Gastrocnemius medialis (tissue), 4 donors: ENCODE measurements at regions not wholly inside any gene's neighbourhood (a gene's known extent, or its start where the extent isn't known, plus 50 kb on each side); places are given as distances from the start of the nearest gene placed in this dataset.

Experiments used
- ATAC-seq, 2 donors: fragments of 150-250 bp; one replicate each; pipeline ENCODE4 v1.9.1; 2016
- DNase-seq, 2 donors: peaks; one replicate each; pipeline ENCODE4 v3.0.0-alpha.2; 2019
- H3K27ac ChIP-seq, 4 donors: fragments of 200-600 bp; sonication (generic); 1 replicate in 1 of 4; 2 replicates in 3 of 4; pipeline ENCODE4 v1.5.1; 2016 to 2018; ENCODE audit warnings: mild to moderate bottlenecking in 2 of 4, moderate library complexity in 1 of 4
- H3K27me3 ChIP-seq, 3 donors: fragments of 200-600 bp; sonication (generic) in 2 of 3; 1 replicate in 1 of 3; 2 replicates in 2 of 3; pipeline versions ENCODE4 v1.5.1 to v1.6.0; 2016 to 2019; ENCODE audit warnings: mild to moderate bottlenecking in 1 of 3, moderate library complexity in 1 of 3
- H3K36me3 ChIP-seq, 2 donors: fragments of 200-600 bp; sonication (generic) in 1 of 2; one replicate each; pipeline ENCODE4 v1.5.1; 2017 to 2018
- H3K4me1 ChIP-seq, 2 donors: fragments of 200-600 bp; sonication (generic) in 1 of 2; one replicate each; pipeline ENCODE4 v1.5.1; 2016 to 2017; ENCODE audit warnings: mild to moderate bottlenecking in 2 of 2
- H3K4me3 ChIP-seq, 4 donors: fragments of 200-600 bp; sonication (generic) in 3 of 4; 1 replicate in 1 of 4; 2 replicates in 3 of 4; pipeline ENCODE4 v1.5.1; 2016 to 2019; ENCODE audit warnings: mild to moderate bottlenecking in 2 of 4
- H3K9me3 ChIP-seq, 3 donors: fragments of 200-600 bp; sonication (generic) in 2 of 3; 1 replicate in 1 of 3; 2 replicates in 2 of 3; pipeline ENCODE4 v1.5.1; 2016 to 2019
- POLR2A ChIP-seq, 2 donors: fragments of 450-650 bp; IDR thresholded peaks; one replicate each; pipeline ENCODE4 v1.6.1; 2017; ENCODE audit warnings: antibody characterized with exemption in 2 of 2, mild to moderate bottlenecking in 2 of 2, moderate library complexity in 2 of 2
- in situ Hi-C, 4 donors: fragments of 200-750 bp; cut with MboI; loops; one replicate each; pipeline versions ENCODE4 v1.15.0 to v1.8.0; 2017; ENCODE audit warnings: low sequenced_read_pairs in 4 of 4
- intact Hi-C: fragments of 100-400 bp; cut with DNase I; formaldehyde crosslinking; loops from one replicate; pipeline ENCODE4 v1.15.1; 2023; ENCODE audit warnings: low total_unique reads
- TF ChIP-seq, protein P1 (sequence below), 5 experiments: fragments of 450-650 bp in 3 of 5; fragments of 200-600 bp in 2 of 5; sonication (generic) in 2 of 5; IDR thresholded peaks in 4 of 5; conservative IDR thresholded peaks in 1 of 5; 1 replicate in 4 of 5; 2 replicates in 1 of 5; pipeline ENCODE4 v1.5.1; 2016 to 2019; ENCODE audit warnings: antibody characterized with exemption in 5 of 5, mild to moderate bottlenecking in 3 of 5, moderate library complexity in 3 of 5

DNA sequence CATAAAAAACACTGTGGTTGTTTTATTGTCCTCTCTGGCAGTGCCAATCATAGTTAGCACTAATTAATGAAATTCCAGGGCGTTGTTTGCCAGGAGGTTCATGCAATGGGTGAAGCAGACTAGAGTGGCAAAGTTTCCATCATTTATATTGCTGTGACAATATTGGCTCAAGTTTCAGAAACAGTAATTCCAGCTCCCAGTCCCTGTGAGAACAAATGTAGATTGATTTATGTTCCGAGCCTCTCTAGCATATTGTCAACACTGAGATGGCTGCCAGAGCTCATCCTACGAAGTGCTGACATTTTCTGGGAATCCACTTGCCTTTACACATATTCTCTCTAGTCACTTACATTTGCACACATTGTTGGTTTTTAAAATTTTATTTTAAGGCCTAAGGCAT is 440.0 kb upstream of the IGFBP7 start:
- Histone ChIP-seq H3K4me1 (no peaks in the 10 kb centered on the region), H3K27me3 (no peaks in the 10 kb centered on the region), H3K9me3 (no peaks in the 10 kb centered on the region), H3K27ac (no peak overlapping the region), H3K4me3 (no peak overlapping the region), H3K36me3 (no peaks in the 10 kb centered on the region)
- TF ChIP-seq POLR2A (IDR thresholded peaks at IDR 0.05) = no peak
- TF ChIP-seq, protein P1, sequence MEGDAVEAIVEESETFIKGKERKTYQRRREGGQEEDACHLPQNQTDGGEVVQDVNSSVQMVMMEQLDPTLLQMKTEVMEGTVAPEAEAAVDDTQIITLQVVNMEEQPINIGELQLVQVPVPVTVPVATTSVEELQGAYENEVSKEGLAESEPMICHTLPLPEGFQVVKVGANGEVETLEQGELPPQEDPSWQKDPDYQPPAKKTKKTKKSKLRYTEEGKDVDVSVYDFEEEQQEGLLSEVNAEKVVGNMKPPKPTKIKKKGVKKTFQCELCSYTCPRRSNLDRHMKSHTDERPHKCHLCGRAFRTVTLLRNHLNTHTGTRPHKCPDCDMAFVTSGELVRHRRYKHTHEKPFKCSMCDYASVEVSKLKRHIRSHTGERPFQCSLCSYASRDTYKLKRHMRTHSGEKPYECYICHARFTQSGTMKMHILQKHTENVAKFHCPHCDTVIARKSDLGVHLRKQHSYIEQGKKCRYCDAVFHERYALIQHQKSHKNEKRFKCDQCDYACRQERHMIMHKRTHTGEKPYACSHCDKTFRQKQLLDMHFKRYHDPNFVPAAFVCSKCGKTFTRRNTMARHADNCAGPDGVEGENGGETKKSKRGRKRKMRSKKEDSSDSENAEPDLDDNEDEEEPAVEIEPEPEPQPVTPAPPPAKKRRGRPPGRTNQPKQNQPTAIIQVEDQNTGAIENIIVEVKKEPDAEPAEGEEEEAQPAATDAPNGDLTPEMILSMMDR (IDR thresholded peaks at IDR 0.05 in 4 of 5, conservative IDR thresholded peaks at IDR 0.05 in 1 of 5) = no peak
- intact Hi-C loops = no loop called here
- in situ Hi-C loops = no loop called here
- DNase-seq = no peak
- ATAC-seq = no peak

DNA sequence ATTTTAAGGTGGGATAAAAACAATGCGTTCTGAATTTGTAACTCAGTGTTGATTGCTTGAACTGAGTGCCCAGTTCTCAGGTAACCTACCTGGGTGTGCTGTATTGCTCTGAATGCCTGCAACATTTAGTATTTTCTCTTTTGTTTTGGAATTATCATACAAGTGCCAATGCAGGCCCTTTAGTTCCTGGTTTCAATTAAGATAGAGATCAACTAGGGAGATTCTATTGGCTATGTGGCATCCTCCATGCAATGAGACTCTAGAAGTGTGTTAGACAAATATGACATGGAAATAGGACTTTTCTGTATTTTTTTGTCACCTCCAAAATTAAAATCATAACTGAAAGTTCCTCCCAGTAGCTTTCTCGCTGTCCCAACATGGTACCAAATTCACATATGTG is 438.7 kb upstream of the IGFBP7 start:
- Histone ChIP-seq H3K4me1 (no peaks in the 10 kb centered on the region), H3K9me3 (no peaks in the 10 kb centered on the region), H3K27ac (no peak overlapping the region), H3K27me3 (no peaks in the 10 kb centered on the region), H3K36me3 (no peaks in the 10 kb centered on the region), H3K4me3 (no peak overlapping the region)
- intact Hi-C loops = no loop called here
- no peak for DNase-seq
- no peak for TF ChIP-seq POLR2A (IDR thresholded peaks at IDR 0.05)
- TF ChIP-seq, protein P1 (IDR thresholded peaks at IDR 0.05 in 4 of 5, conservative IDR thresholded peaks at IDR 0.05 in 1 of 5) = no peak
- no peak for ATAC-seq
- in situ Hi-C loops = no loop called here

DNA sequence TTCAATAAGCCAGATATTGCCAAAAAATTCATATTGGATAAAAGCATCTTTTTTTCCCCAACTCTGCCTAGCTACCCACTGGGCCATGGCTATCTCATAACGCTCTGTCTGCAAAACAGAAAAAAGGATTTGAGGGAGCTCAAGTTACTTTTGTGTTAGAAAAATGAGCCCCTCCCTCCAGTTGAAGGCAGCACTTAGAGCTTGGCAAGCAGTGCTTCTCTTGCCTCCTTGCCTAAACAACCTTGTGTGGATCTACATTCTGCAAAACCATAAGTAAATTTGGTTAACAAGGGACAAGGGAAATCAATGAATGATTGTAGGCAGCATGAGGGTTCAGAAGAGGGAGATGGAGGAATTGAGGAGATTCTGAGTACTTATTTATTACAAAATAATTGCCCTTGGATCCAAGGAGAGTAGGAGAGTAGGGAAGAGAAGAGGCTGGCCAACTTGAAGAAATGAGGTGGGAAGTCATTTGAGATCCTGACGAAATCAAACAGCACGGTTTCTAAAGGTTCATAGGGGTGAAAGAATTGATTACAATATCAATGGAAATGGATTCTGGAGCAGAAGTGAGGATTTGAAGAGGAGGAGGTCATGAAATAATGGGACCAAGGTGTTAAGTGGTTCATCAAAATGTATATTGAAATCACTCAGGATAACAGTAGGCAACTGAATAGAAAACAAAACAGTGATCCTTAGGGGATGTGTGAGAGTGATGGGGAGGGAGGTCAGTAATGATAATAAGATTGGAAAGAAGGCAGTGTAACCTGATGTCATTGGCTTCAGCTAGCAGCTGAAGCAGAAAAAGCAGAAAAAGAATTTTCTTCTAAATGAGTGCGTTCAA is 434.8 kb upstream of the IGFBP7 start:
- TF ChIP-seq POLR2A (IDR thresholded peaks at IDR 0.05) = no peak
- TF ChIP-seq, protein P1 (IDR thresholded peaks at IDR 0.05 in 4 of 5, conservative IDR thresholded peaks at IDR 0.05 in 1 of 5) = no peak
- Histone ChIP-seq H3K9me3 (no peaks in the 10 kb centered on the region), H3K4me1 (no peaks in the 10 kb centered on the region), H3K4me3 (no peak overlapping the region), H3K27ac (no peak overlapping the region), H3K36me3 (no peaks in the 10 kb centered on the region), H3K27me3 (no peaks in the 10 kb centered on the region)
- in situ Hi-C loops = no loop called here
- no peak for DNase-seq
- intact Hi-C loops = no loop called here
- ATAC-seq = no peak

DNA sequence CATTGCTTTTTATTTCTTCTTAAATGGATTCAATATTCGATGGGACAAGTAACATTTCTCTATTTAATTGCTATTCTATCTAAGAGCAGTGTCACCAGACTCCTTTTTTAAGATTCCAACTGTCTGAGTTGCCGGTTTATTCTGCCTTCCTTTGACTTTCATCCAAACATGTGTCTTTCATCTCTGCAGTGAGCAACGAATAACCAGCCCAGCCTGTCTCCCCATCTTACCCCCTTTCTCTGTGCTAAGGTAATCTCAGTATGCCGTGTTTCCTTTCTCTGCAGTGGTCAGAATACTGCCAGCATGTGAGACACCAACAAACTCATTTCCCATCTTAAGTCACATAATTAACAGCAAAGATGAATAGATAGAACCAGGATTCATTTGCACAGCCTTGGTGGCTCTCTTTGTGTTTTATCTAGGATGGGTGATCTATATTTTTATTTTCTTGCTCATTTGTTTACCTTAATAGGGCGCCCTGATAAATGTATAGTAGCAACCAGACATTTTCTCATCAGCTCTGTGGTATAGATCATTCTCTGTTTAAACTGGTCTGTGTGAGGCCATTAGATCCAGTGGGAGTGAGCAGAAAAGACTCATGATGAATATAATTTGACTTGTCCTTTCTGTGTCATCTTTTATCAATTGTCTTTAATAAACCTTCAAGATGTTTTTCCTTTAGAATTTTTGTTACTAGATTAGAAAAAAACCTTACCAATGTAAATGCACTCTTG is 394.8 kb upstream of the IGFBP7 start:
- Histone ChIP-seq H3K4me1 (no peaks in the 10 kb centered on the region), H3K27me3 (no peaks in the 10 kb centered on the region), H3K4me3 (no peak overlapping the region), H3K9me3 (no peaks in the 10 kb centered on the region), H3K36me3 (no peaks in the 10 kb centered on the region), H3K27ac (no peak overlapping the region)
- in situ Hi-C loops = no loop called here
- intact Hi-C loops = no loop called here
- ATAC-seq = no peak
- DNase-seq = no peak
- TF ChIP-seq, protein P1 (IDR thresholded peaks at IDR 0.05 in 4 of 5, conservative IDR thresholded peaks at IDR 0.05 in 1 of 5) = no peak
- TF ChIP-seq POLR2A (IDR thresholded peaks at IDR 0.05) = no peak
